M059J (cell line): ENCODE measurements at regions not wholly inside any gene's neighbourhood (a gene's known extent, or its start where the extent isn't known, plus 50 kb on each side); places are given as distances from the start of the nearest gene placed in this dataset.
"Not testable (repeated sequence)": the region's sequence is repeated elsewhere in the genome, so short reads cannot be mapped to it uniquely, and the experiment has no call there.

ENCODE experiments used
- DNase-seq: peaks from one replicate; pipeline ENCODE4 v3.0.0-alpha.2; 2012; ENCODE audit warnings: low read depth

GRCh38 chr22:48070760-48071159, 1308.3 kb downstream of the TBC1D22A start:
- no peak for DNase-seq

- no peak for DNase-seq
Measured at GRCh38 chr22:48070083-48070482, 1307.6 kb downstream of the TBC1D22A start.

- DNase-seq, result no peak
Measured at GRCh38 chr22:48069256-48069655, 1306.8 kb downstream of the TBC1D22A start.

GRCh38 chr22:48068323-48068885, 1306.0 kb downstream of the TBC1D22A start:
- no peak for DNase-seq

GRCh38 chr22:48065892-48066291, 1303.4 kb downstream of the TBC1D22A start:
- DNase-seq, result no peak

- DNase-seq, result no peak
Measured at GRCh38 chr22:48061726-48062125, 1299.3 kb downstream of the TBC1D22A start.

- no peak for DNase-seq
Measured at GRCh38 chr22:48060266-48060665, 1297.8 kb downstream of the TBC1D22A start.

- DNase-seq, result not testable (repeated sequence)
Measured at GRCh38 chr22:48059521-48059920, 1297.1 kb downstream of the TBC1D22A start.

GRCh38 chr22:48057116-48057835, 1294.8 kb downstream of the TBC1D22A start:
- DNase-seq, result no peak

GRCh38 chr22:48055827-48056226, 1293.4 kb downstream of the TBC1D22A start:
- no peak for DNase-seq

GRCh38 chr22:48055185-48055584, 1292.7 kb downstream of the TBC1D22A start:
- DNase-seq, result no peak

- no peak for DNase-seq
Measured at GRCh38 chr22:48054596-48054995, 1292.1 kb downstream of the TBC1D22A start.

- no peak for DNase-seq
Measured at GRCh38 chr22:48053973-48054372, 1291.5 kb downstream of the TBC1D22A start.

- DNase-seq, result no peak
Measured at GRCh38 chr22:48053486-48053885, 1291.0 kb downstream of the TBC1D22A start.

GRCh38 chr22:48052621-48052890, 1290.1 kb downstream of the TBC1D22A start:
- no peak for DNase-seq

- no peak for DNase-seq
Measured at GRCh38 chr22:48051796-48052620, 1289.6 kb downstream of the TBC1D22A start.

GRCh38 chr22:48050836-48051235, 1288.4 kb downstream of the TBC1D22A start:
- no peak for DNase-seq

- no peak for DNase-seq
Measured at GRCh38 chr22:48049116-48049515, 1286.7 kb downstream of the TBC1D22A start.

- no peak for DNase-seq
Measured at GRCh38 chr22:48047722-48048500, 1285.5 kb downstream of the TBC1D22A start.

- no peak for DNase-seq
Measured at GRCh38 chr22:48045369-48045768, 1282.9 kb downstream of the TBC1D22A start.

- no peak for DNase-seq
Measured at GRCh38 chr22:48044487-48045060, 1282.1 kb downstream of the TBC1D22A start.

GRCh38 chr22:48043581-48043980, 1281.1 kb downstream of the TBC1D22A start:
- DNase-seq, result no peak
